HUES6 (cell line): ENCODE measurements at regions not wholly inside any gene's neighbourhood (a gene's known extent, or its start where the extent isn't known, plus 50 kb on each side); places are given as distances from the start of the nearest gene placed in this dataset.

Source experiments
- H3K27ac ChIP-seq: 2 replicates; pipeline ENCODE4 v1.7.0; 2013; ENCODE audit warnings: low read depth, mild to moderate bottlenecking, low read length, inconsistent platforms
- H3K27me3 ChIP-seq: 2 replicates; pipeline ENCODE4 v1.6.1; 2013; ENCODE audit warnings: low read length; ENCODE audit not compliant: control insufficient read depth, insufficient read depth
- H3K36me3 ChIP-seq: 2 replicates; pipeline ENCODE4 v1.6.1; 2013; ENCODE audit warnings: low read length; ENCODE audit not compliant: control insufficient read depth, insufficient read depth
- H3K4me1 ChIP-seq: 2 replicates; pipeline ENCODE4 v1.6.1; 2013; ENCODE audit warnings: low read length; ENCODE audit not compliant: control insufficient read depth, insufficient read depth
- H3K4me3 ChIP-seq: 2 replicates; pipeline ENCODE4 v1.5.1; 2013; ENCODE audit warnings: low read depth, low read length
- H3K9ac ChIP-seq: one replicate; pipeline ENCODE4 v1.6.1; 2013; ENCODE audit warnings: mild to moderate bottlenecking, low read length
- H3K9me3 ChIP-seq: 2 replicates; pipeline ENCODE4 v1.6.1; 2013; ENCODE audit warnings: low read depth, low read length; ENCODE audit not compliant: control insufficient read depth, insufficient read depth

DNA sequence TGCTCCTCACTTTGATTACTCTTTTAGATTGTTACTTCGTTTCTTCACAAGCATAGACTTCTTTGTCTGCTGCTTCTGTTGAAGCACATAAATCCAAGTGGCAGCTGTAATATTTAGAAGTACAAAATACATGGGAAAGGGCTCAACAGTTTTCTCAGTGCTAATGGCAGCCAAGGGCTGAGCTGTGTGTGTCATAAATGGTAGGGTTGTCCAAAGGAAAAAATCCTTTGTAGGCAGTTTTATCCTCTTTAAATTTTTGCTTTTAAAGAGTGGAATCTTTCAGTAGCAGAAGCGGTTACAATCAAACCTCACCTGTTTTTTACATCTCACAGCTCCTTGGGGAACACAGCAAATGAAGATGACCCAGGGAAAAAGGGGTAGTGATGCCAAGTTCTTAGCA is 650.8 kb downstream of the PLPP3 start:
- H3K9ac ChIP-seq = no peak overlapping the region
- H3K4me1 ChIP-seq = no peaks in the 10 kb centered on the region
- H3K36me3 ChIP-seq = no peaks in the 10 kb centered on the region
- no peaks in the 10 kb centered on the region for H3K27me3 ChIP-seq
- no peaks in the 10 kb centered on the region for H3K9me3 ChIP-seq
- H3K4me3 ChIP-seq = no peak overlapping the region
- H3K27ac ChIP-seq = no peak overlapping the region

DNA sequence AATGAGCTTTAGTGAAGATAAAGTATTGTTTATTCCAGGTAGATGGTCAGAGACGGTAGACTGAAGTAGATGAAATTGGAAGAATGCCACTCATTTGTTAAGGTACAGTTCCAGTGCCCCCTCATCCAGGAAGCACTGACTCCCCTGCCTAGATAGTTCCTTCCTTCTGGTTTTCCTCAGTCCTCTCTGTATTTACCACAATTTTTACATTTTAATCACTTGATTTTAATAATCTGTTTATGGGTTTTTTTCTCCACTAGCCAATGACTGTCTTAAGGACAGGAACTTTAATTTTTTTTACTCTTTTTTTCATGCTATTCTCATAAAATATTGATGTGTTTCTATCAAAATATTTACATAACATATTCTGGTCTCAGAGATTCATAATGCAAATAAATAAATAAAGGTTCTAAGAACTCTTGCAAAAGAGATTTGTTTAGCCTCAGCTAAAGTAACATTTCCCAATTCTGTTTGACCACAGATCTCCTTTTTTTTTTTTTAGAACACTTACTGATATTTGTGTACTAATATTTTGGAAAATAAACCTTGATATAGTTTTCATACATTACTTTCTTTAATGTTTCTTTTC is 651.6 kb downstream of the PLPP3 start:
- H3K9ac ChIP-seq = no peak overlapping the region
- H3K4me1 ChIP-seq = no peaks in the 10 kb centered on the region
- H3K27me3 ChIP-seq = no peaks in the 10 kb centered on the region
- H3K9me3 ChIP-seq = no peaks in the 10 kb centered on the region
- no peak overlapping the region for H3K4me3 ChIP-seq
- no peak overlapping the region for H3K27ac ChIP-seq
- no peaks in the 10 kb centered on the region for H3K36me3 ChIP-seq

DNA sequence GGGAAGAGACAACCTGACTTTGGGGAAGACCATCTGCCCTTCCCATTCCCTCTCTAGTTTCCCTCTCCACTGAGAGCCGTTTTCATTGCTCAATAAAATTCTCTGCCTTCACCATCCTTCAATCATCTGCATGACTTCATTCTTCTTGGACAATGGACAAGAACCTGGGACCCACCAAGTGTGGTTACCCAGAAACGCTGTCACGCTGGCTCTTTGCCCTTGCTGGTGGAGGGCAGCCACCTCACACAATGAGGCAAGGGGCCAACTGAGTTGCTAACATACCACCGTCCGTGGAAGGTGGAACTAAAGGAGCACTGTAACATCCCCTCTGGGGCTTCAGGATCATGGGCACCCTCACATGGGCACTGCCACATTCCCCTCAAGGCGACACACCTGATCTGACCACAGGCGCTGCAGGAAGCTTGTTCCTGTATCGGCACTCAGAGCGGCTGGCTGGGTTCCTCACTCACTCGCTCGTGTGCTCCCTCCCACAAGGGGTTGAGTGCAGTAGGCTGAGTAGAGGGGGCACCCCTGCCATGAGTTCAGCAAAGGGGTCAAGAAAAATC is 652.4 kb downstream of the PLPP3 start:
- Histone ChIP-seq H3K9me3 (no peaks in the 10 kb centered on the region), H3K9ac (no peak overlapping the region)

DNA sequence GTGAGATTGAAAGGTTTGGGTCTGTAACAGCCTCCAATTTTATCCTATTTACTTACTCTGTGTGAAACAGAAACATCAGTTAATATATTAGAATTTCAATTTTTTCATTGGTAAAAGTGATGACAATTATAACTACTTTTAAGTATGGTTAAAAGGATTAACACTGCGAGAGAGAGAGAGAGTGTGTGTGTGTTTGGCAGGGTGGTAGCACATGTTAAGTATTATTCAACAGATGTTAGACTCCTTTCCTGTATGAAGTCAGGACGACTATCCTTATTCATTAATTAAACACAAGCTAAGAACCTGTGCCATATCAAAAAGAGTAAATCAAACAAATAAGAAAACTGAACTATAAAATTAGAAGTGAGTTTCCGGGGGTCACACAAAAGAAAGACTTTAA is 662.5 kb downstream of the PLPP3 start:
- Histone ChIP-seq H3K27me3 (no peaks in the 10 kb centered on the region), H3K27ac (no peak overlapping the region), H3K9ac (no peak overlapping the region), H3K36me3 (no peaks in the 10 kb centered on the region), H3K9me3 (peaks cover 16% of the 10 kb centered on the region), H3K4me1 (no peaks in the 10 kb centered on the region), H3K4me3 (no peak overlapping the region)

More for the DNA sequence above, 652.4 kb downstream of the PLPP3 start:
- Histone ChIP-seq H3K36me3 (no peaks in the 10 kb centered on the region), H3K4me1 (no peaks in the 10 kb centered on the region), H3K4me3 (no peak overlapping the region), H3K27me3 (no peaks in the 10 kb centered on the region), H3K27ac (no peak overlapping the region)

DNA sequence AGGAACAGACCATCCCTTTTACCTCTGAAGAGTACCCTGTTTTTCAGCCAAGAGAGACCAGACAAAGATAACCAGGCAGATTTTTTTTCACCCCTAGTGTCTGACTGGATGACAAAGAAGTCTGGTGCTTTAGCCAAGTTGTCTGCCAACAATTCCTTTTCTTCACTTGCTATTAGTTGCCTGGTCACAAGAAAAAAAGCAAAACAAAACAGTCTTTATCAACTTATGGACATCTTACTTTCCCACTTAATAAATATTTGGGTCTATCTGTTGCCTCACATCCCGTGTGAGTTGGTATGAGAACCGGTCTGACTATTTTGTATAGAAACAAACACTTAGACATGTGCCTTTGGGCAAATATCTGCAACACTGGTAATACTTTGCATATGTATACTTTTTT is 662.9 kb downstream of the PLPP3 start:
- Histone ChIP-seq H3K9me3 (peaks cover 16% of the 10 kb centered on the region), H3K4me3 (no peak overlapping the region), H3K9ac (no peak overlapping the region), H3K27ac (no peak overlapping the region), H3K27me3 (no peaks in the 10 kb centered on the region), H3K4me1 (no peaks in the 10 kb centered on the region), H3K36me3 (no peaks in the 10 kb centered on the region)

DNA sequence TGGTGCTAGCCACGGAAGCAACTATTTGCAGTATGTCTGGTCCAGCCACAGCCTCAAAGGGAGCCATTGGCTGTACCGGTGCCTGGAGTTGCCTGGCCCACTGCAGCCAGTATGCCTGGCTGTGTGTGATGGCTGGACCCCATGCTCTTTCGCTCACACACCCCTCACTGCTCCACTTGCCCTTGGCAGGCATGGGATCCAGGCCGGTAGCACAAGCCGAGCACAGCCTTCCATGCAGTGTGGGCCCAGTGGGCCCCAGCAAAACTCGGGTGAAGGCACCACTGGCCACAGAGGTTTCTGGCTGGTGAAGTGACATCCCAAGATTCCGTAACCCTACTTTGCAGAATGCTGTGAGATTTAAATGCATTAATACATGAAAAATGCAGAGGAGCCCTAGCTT is 665.8 kb downstream of the PLPP3 start:
- no peak overlapping the region for H3K9ac ChIP-seq
- H3K9me3 ChIP-seq = peaks cover 16% of the 10 kb centered on the region
- no peak overlapping the region for H3K27ac ChIP-seq
- no peaks in the 10 kb centered on the region for H3K27me3 ChIP-seq
- no peak overlapping the region for H3K4me3 ChIP-seq
- H3K4me1 ChIP-seq = no peaks in the 10 kb centered on the region
- H3K36me3 ChIP-seq = no peaks in the 10 kb centered on the region

DNA sequence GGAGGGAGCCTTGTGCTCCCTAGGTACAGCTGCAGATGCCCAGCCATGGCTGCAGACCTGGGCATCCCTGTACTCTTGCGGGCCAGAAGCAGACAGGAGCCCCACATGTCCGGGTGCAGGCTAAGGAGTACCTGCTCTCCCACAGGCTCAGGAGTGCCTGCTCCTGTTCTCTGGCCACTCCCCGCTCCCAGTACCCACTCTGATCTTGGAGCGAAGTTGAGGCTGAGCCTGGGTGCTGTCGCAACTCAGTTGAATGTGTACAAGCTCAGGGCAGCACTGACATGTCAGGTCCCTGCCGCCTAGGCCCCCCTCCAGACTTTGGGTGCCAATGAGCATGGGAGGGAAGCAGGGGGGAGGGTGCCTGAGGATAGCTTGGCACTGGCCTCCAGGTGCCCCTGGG is 666.9 kb downstream of the PLPP3 start:
- H3K27me3 ChIP-seq = no peaks in the 10 kb centered on the region
- H3K4me1 ChIP-seq = no peaks in the 10 kb centered on the region
- no peak overlapping the region for H3K9ac ChIP-seq
- H3K4me3 ChIP-seq = no peak overlapping the region
- H3K27ac ChIP-seq = no peak overlapping the region
- H3K9me3 ChIP-seq = peaks cover 16% of the 10 kb centered on the region
- H3K36me3 ChIP-seq = no peaks in the 10 kb centered on the region

DNA sequence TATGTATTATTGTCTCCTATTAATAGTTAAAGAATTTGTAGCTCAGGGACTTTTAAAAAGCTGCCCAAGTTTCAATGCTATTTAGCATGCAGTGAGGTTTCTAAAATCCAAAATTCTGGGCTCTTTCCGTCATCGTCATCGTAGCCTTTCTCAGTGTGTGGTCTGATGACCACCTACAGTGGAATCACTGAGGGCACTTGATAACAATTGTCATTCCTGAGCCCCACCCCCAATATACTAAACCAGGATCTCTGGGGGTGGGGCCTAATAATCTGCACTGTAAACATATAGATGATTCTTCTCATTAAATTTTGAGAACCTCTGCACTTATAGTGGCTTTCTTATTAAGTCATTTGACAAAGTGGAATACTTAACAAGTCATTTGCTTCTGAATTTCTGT is 674.8 kb downstream of the PLPP3 start:
- H3K9ac ChIP-seq = no peak overlapping the region
- H3K27me3 ChIP-seq = no peaks in the 10 kb centered on the region
- no peaks in the 10 kb centered on the region for H3K36me3 ChIP-seq

DNA sequence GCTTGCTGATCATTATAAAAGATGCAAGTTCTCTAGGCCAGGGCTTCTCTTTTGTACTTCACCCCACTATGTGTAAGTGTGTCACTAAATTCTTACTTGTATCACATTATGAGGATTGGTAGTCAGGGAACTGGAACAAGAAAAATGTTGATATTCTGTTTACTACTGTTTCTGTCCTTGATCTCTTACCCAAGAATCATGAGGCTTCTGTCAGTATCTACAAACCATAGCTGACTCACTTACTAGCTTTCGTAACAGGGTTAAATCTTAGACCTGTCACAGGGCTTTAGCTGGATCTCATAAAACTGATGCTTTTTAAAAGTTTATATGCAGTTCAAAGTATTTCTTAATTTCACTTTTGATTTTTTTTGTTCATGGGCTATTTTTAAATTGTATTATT is 681.2 kb downstream of the PLPP3 start:
- no peak overlapping the region for H3K9ac ChIP-seq
- H3K4me1 ChIP-seq = no peaks in the 10 kb centered on the region
- H3K9me3 ChIP-seq = no peaks in the 10 kb centered on the region
- no peak overlapping the region for H3K27ac ChIP-seq
- H3K4me3 ChIP-seq = no peak overlapping the region
- H3K36me3 ChIP-seq = no peaks in the 10 kb centered on the region
- no peaks in the 10 kb centered on the region for H3K27me3 ChIP-seq

More for the DNA sequence above, 674.8 kb downstream of the PLPP3 start:
- H3K27ac ChIP-seq = no peak overlapping the region
- H3K4me1 ChIP-seq = no peaks in the 10 kb centered on the region
- no peak overlapping the region for H3K4me3 ChIP-seq
- H3K9me3 ChIP-seq = no peaks in the 10 kb centered on the region

DNA sequence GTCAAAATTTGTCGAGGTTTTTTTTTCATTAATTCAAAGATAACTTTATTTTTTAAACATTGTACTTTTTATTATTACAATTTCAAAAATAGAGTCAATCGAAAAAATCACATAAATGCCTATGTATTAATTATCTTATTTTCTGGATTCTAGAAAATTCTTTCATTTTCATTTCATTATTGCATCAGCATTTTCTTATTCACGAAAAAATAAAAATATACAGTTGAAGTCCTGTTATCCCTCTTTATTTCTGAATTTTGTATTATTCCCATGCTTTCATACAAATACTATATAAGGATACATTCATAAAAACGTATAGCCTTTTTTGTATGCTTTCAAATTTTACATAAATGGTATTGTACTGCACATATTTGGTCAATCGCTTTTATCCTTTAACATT is 681.0 kb upstream of the USP24 start:
- no peaks in the 10 kb centered on the region for H3K36me3 ChIP-seq
- no peak overlapping the region for H3K27ac ChIP-seq
- no peaks in the 10 kb centered on the region for H3K9me3 ChIP-seq
- H3K4me1 ChIP-seq = no peaks in the 10 kb centered on the region
- H3K27me3 ChIP-seq = no peaks in the 10 kb centered on the region
- H3K9ac ChIP-seq = no peak overlapping the region
- no peak overlapping the region for H3K4me3 ChIP-seq

DNA sequence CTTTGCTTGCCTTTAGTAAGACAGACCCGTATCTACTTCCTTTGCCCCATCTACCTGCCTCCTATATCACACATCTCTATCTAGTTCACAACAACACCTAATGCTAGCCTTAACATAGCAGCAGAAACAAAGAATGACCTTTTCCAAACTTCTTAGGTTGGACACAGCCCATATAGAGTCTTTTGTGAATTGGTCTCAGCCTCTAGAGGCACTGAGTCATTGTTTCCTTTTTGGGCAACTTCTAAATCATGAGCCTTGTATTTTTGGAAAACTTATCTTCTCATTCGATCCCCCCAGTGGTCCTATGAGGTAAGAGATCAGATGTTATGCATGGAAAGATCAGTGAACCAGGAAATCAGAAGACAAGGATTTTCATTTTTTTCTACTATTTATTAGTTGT is 679.4 kb upstream of the USP24 start:
- no peak overlapping the region for H3K4me3 ChIP-seq
- no peaks in the 10 kb centered on the region for H3K9me3 ChIP-seq
- no peaks in the 10 kb centered on the region for H3K4me1 ChIP-seq
- H3K27me3 ChIP-seq = no peaks in the 10 kb centered on the region
- H3K27ac ChIP-seq = no peak overlapping the region
- no peak overlapping the region for H3K9ac ChIP-seq
- no peaks in the 10 kb centered on the region for H3K36me3 ChIP-seq
